Prostate gland (tissue), 2 donors: ENCODE measurements at regions not wholly inside any gene's neighbourhood (a gene's known extent, or its start where the extent isn't known, plus 50 kb on each side); places are given as distances from the start of the nearest gene placed in this dataset.

ENCODE experiments used
- POLR2A ChIP-seq: fragments of 450-650 bp; IDR thresholded peaks from one replicate; pipeline ENCODE4 v1.6.1; 2016; ENCODE audit warnings: antibody characterized with exemption, mild to moderate bottlenecking
- POLR2AphosphoS5 ChIP-seq: sonication (generic); formaldehyde crosslinking; IDR thresholded peaks from one replicate; pipeline ENCODE4 v1.6.1; 2017; ENCODE audit warnings: antibody characterized with exemption
- TF ChIP-seq, protein P1 (sequence below), 4 experiments: fragments of 200-600 bp in 2 of 4; fragments of 450-650 bp in 2 of 4; sonication (generic) in 2 of 4; IDR thresholded peaks; 1 replicate in 3 of 4; 2 replicates in 1 of 4; pipeline ENCODE4 v1.5.1; 2016 to 2019; ENCODE audit warnings: antibody characterized with exemption in 4 of 4, mild to moderate bottlenecking in 2 of 4, moderate library complexity in 2 of 4

DNA sequence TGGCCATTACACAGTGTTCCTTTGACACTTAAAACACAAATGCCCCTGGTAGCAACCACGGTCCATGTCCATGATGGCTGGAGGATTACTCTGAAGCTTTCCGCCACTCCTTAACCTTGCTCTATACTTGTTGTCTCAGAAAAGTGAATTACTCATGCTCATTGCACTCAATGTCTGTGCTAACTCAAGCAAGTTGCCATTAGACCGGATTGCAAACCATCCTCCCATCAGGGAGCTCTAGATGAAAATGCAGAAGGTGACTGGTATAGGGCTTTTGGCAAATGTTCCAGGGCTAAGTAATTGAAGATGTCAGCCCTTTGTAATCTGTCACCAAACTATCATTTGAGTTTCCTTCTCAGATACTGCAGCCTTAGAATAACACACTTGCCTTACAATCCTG, 1288.3 kb upstream of the B3GALT2 start:
- TF ChIP-seq, protein P1, sequence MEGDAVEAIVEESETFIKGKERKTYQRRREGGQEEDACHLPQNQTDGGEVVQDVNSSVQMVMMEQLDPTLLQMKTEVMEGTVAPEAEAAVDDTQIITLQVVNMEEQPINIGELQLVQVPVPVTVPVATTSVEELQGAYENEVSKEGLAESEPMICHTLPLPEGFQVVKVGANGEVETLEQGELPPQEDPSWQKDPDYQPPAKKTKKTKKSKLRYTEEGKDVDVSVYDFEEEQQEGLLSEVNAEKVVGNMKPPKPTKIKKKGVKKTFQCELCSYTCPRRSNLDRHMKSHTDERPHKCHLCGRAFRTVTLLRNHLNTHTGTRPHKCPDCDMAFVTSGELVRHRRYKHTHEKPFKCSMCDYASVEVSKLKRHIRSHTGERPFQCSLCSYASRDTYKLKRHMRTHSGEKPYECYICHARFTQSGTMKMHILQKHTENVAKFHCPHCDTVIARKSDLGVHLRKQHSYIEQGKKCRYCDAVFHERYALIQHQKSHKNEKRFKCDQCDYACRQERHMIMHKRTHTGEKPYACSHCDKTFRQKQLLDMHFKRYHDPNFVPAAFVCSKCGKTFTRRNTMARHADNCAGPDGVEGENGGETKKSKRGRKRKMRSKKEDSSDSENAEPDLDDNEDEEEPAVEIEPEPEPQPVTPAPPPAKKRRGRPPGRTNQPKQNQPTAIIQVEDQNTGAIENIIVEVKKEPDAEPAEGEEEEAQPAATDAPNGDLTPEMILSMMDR (IDR thresholded peaks at IDR 0.05), result no peak
- TF ChIP-seq POLR2A (no peak), POLR2AphosphoS5 (no peak)
